Activated CD4-positive, alpha-beta T cell treated with anti-CD3 and anti-CD28 coated beads, Interleukin-2, Interleukin-6, amounts not matched to agents 100 ng/mL and 50 ng/mL, durations not matched to agents 16 hours and 8 hours (primary cell): ENCODE measurements at regions not wholly inside any gene's neighbourhood (a gene's known extent, or its start where the extent isn't known, plus 50 kb on each side); places are given as distances from the start of the nearest gene placed in this dataset.

Experiments
- DNase-seq: peaks from one replicate; pipeline ENCODE4 v3.0.0-alpha.2; 2020

GRCh38 chr4:123896446-123897071 is 500.0 kb downstream of the SPRY1 start:
- DNase-seq = no peak

- no peak for DNase-seq
Observed at GRCh38 chr4:123898946-123899666, 502.5 kb downstream of the SPRY1 start.

- no peak for DNase-seq
Observed at GRCh38 chr4:123904882-123905281, 508.3 kb downstream of the SPRY1 start.

GRCh38 chr4:123913598-123913997 is 517.0 kb downstream of the SPRY1 start:
- no peak for DNase-seq

- DNase-seq = no peak
Observed at GRCh38 chr4:123916821-123917220, 520.2 kb downstream of the SPRY1 start.

GRCh38 chr4:123919576-123920098 is 523.0 kb downstream of the SPRY1 start:
- no peak for DNase-seq

GRCh38 chr4:123921339-123921738 is 524.7 kb downstream of the SPRY1 start:
- DNase-seq = no peak

- no peak for DNase-seq
Observed at GRCh38 chr4:123922847-123923246, 526.3 kb downstream of the SPRY1 start.

- DNase-seq = no peak
Observed at GRCh38 chr4:123924536-123924935, 527.9 kb downstream of the SPRY1 start.

- no peak for DNase-seq
Observed at GRCh38 chr4:123929565-123929964, 533.0 kb downstream of the SPRY1 start.

- DNase-seq = no peak
Observed at GRCh38 chr4:123930996-123931395, 534.4 kb downstream of the SPRY1 start.

GRCh38 chr4:123934096-123934495 is 537.5 kb downstream of the SPRY1 start:
- DNase-seq = no peak

- DNase-seq = no peak
Observed at GRCh38 chr4:123936621-123937043, 540.0 kb downstream of the SPRY1 start.

GRCh38 chr4:123937581-123937980 is 541.0 kb downstream of the SPRY1 start:
- DNase-seq = no peak

- DNase-seq = no peak
Observed at GRCh38 chr4:123939621-123940020, 543.0 kb downstream of the SPRY1 start.

GRCh38 chr4:123940604-123941003 is 544.0 kb downstream of the SPRY1 start:
- DNase-seq = no peak

GRCh38 chr4:123941306-123941705 is 544.7 kb downstream of the SPRY1 start:
- DNase-seq = no peak

GRCh38 chr4:123943976-123944375 is 547.4 kb downstream of the SPRY1 start:
- no peak for DNase-seq

GRCh38 chr4:123945301-123945700 is 548.7 kb downstream of the SPRY1 start:
- DNase-seq = no peak

- DNase-seq = no peak
Observed at GRCh38 chr4:123950530-123950929, 553.9 kb downstream of the SPRY1 start.

- no peak for DNase-seq
Observed at GRCh38 chr4:123952530-123953274, 556.1 kb downstream of the SPRY1 start.

- DNase-seq = no peak
Observed at GRCh38 chr4:123953566-123953965, 557.0 kb downstream of the SPRY1 start.

- no peak for DNase-seq
Observed at GRCh38 chr4:123954220-123954619, 557.6 kb downstream of the SPRY1 start.
